Cardiac muscle cell (in vitro differentiated cells and primary cell): ENCODE measurements at regions not wholly inside any gene's neighbourhood (a gene's known extent, or its start where the extent isn't known, plus 50 kb on each side); places are given as distances from the start of the nearest gene placed in this dataset.

ENCODE experiments used
- DNase-seq, 2 donors: peaks; one replicate each; pipeline versions ENCODE4 v3.0.0 to v3.0.0-alpha.2; 2010 to 2017; ENCODE audit warnings: low read depth in 1 of 2, low spot score in 1 of 2
- H3K27ac ChIP-seq: fragments of 200-600 bp; sonication (generic); 2 replicates; pipeline ENCODE4 v1.5.1; 2016
- H3K27me3 ChIP-seq: fragments of 200-600 bp; sonication (generic); 2 replicates; pipeline ENCODE4 v1.6.0; 2016; ENCODE audit warnings: control low read depth
- H3K36me3 ChIP-seq: fragments of 200-600 bp; sonication (generic); 2 replicates; pipeline ENCODE4 v1.5.1; 2016; ENCODE audit warnings: control low read depth
- H3K4me1 ChIP-seq: fragments of 200-600 bp; sonication (generic); 2 replicates; pipeline ENCODE4 v1.8.1; 2017; ENCODE audit warnings: low read depth, mild to moderate bottlenecking, mixed run types
- H3K4me3 ChIP-seq: fragments of 200-600 bp; sonication (generic); 2 replicates; pipeline ENCODE4 v1.5.1; 2016; ENCODE audit warnings: mild to moderate bottlenecking
- H3K9me3 ChIP-seq: fragments of 200-600 bp; sonication (generic); 2 replicates; pipeline ENCODE4 v1.5.1; 2017; ENCODE audit warnings: low read depth, mild to moderate bottlenecking, control low read depth
- TF ChIP-seq, protein P1 (sequence below): IDR thresholded peaks from 2 replicates; pipeline ENCODE4 v1.5.1; 2012; ENCODE audit warnings: low read depth, mild to moderate bottlenecking, low read length

- H3K4me1 ChIP-seq = no peaks in the 10 kb centered on the region
- TF ChIP-seq, protein P1, sequence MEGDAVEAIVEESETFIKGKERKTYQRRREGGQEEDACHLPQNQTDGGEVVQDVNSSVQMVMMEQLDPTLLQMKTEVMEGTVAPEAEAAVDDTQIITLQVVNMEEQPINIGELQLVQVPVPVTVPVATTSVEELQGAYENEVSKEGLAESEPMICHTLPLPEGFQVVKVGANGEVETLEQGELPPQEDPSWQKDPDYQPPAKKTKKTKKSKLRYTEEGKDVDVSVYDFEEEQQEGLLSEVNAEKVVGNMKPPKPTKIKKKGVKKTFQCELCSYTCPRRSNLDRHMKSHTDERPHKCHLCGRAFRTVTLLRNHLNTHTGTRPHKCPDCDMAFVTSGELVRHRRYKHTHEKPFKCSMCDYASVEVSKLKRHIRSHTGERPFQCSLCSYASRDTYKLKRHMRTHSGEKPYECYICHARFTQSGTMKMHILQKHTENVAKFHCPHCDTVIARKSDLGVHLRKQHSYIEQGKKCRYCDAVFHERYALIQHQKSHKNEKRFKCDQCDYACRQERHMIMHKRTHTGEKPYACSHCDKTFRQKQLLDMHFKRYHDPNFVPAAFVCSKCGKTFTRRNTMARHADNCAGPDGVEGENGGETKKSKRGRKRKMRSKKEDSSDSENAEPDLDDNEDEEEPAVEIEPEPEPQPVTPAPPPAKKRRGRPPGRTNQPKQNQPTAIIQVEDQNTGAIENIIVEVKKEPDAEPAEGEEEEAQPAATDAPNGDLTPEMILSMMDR = no peak
These were observed 679.3 kb downstream of the BCL11B start for GRCh38 chr14:98592611-98593170.

GRCh38 chr14:98593361-98593761, 678.6 kb downstream of the BCL11B start:
- H3K27ac ChIP-seq = no peak overlapping the region
- no peak overlapping the region for H3K4me3 ChIP-seq
- TF ChIP-seq, protein P1 = no peak
- H3K36me3 ChIP-seq = no peaks in the 10 kb centered on the region
- no peaks in the 10 kb centered on the region for H3K27me3 ChIP-seq
- DNase-seq = no peak
- no peaks in the 10 kb centered on the region for H3K9me3 ChIP-seq
- no peaks in the 10 kb centered on the region for H3K4me1 ChIP-seq

More at GRCh38 chr14:98592611-98593170, 679.3 kb downstream of the BCL11B start:
- no peak overlapping the region for H3K27ac ChIP-seq
- no peaks in the 10 kb centered on the region for H3K36me3 ChIP-seq
- no peak for DNase-seq
- H3K27me3 ChIP-seq = no peaks in the 10 kb centered on the region
- H3K4me3 ChIP-seq = no peak overlapping the region
- no peaks in the 10 kb centered on the region for H3K9me3 ChIP-seq

- no peaks in the 10 kb centered on the region for H3K4me1 ChIP-seq
- H3K9me3 ChIP-seq = no peaks in the 10 kb centered on the region
- no peaks in the 10 kb centered on the region for H3K27me3 ChIP-seq
- H3K27ac ChIP-seq = no peak overlapping the region
- DNase-seq = no peak
- no peaks in the 10 kb centered on the region for H3K36me3 ChIP-seq
- no peak overlapping the region for H3K4me3 ChIP-seq
- TF ChIP-seq, protein P1 = no peak
These were observed 677.8 kb downstream of the BCL11B start for GRCh38 chr14:98594156-98594555.

DNA sequence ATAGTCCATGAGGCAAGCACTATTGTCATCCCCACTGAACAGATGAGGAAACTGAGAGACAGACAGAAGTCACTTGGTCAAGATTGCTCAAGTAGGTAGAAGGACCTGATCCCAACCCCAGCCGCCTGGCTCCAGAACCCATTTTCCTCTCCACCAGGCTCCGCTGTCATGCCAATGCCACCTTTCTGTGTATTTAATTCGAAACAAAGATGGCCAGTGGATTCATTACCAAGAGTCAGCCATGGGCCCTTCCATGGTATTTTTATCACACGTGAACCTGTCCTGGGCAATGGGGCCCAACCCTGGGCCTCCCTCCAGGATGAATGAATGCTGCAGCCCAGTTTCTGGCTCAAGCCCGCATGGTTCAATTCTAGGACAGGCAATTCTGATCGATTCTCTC, 673.4 kb downstream of the BCL11B start:
- TF ChIP-seq, protein P1 = no peak
- no peak for DNase-seq

DNA sequence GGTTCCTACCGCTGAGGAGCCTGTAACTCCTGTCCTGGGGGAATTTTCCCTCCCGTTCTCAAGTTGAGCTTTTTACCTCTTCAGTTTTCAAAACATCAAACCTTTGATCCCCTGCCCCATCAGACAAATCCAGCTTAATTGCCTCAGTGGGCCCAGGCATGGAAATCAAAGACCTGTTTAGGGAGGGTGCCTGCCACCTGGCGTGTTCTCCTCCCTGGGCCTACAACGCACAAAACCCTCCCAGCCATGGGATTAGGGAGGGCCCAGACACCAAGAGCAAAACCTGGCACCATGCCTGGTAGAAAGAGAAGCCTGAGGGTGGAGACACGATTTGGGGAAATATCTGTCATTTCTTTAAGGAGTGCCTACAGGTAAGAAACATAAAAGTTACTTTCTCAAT, 672.9 kb downstream of the BCL11B start:
- no peaks in the 10 kb centered on the region for H3K9me3 ChIP-seq
- H3K27me3 ChIP-seq = no peaks in the 10 kb centered on the region
- no peak overlapping the region for H3K27ac ChIP-seq
- H3K4me3 ChIP-seq = no peak overlapping the region
- DNase-seq = no peak
- H3K4me1 ChIP-seq = no peaks in the 10 kb centered on the region
- H3K36me3 ChIP-seq = no peaks in the 10 kb centered on the region
- TF ChIP-seq, protein P1 = no peak

More for the DNA sequence above, 673.4 kb downstream of the BCL11B start:
- Histone ChIP-seq H3K4me1 (no peaks in the 10 kb centered on the region), H3K27ac (no peak overlapping the region), H3K9me3 (no peaks in the 10 kb centered on the region), H3K4me3 (no peak overlapping the region), H3K27me3 (no peaks in the 10 kb centered on the region), H3K36me3 (no peaks in the 10 kb centered on the region)
